ENCODE measurements at regions not wholly inside any gene's neighbourhood (a gene's known extent, or its start where the extent isn't known, plus 50 kb on each side); places are given as distances from the start of the nearest gene placed in this dataset.

DNA sequence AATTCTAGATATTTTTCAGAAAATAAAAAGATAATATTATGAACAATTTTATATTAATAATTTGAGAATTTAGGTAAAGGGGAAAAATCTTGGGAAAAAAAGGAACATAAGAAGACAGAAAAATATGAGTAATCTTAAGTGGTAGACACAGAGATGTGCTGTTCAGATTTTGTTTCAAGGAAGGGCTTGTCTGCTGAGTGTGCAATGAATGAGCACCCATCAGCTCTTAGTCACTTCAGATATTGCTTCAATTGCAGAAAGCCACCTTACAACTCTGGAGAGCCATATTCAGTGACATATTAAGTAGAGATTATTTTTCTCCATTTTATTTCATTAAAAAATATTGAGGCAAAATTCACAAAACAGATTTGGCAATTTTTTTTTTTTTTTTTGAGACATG lies 282.0 kb upstream of the CHST9 start:
- ATAC-seq, result no peak
- H3K36me3 ChIP-seq, result no peaks in the 10 kb centered on the region
- no peaks in the 10 kb centered on the region for H3K9me3 ChIP-seq
- no peaks in the 10 kb centered on the region for H3K27me3 ChIP-seq
- no peak overlapping the region for H3K4me3 ChIP-seq
- no peak overlapping the region for H3K27ac ChIP-seq
- TF ChIP-seq, protein P1, sequence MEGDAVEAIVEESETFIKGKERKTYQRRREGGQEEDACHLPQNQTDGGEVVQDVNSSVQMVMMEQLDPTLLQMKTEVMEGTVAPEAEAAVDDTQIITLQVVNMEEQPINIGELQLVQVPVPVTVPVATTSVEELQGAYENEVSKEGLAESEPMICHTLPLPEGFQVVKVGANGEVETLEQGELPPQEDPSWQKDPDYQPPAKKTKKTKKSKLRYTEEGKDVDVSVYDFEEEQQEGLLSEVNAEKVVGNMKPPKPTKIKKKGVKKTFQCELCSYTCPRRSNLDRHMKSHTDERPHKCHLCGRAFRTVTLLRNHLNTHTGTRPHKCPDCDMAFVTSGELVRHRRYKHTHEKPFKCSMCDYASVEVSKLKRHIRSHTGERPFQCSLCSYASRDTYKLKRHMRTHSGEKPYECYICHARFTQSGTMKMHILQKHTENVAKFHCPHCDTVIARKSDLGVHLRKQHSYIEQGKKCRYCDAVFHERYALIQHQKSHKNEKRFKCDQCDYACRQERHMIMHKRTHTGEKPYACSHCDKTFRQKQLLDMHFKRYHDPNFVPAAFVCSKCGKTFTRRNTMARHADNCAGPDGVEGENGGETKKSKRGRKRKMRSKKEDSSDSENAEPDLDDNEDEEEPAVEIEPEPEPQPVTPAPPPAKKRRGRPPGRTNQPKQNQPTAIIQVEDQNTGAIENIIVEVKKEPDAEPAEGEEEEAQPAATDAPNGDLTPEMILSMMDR (IDR thresholded peaks at IDR 0.05), result no peak
- TF ChIP-seq POLR2AphosphoS5 (IDR thresholded peaks at IDR 0.05), result no peak
- no peak for TF ChIP-seq EP300 (IDR thresholded peaks at IDR 0.05)
- TF ChIP-seq POLR2A (IDR thresholded peaks at IDR 0.05), result no peak
- H3K4me1 ChIP-seq, result no peaks in the 10 kb centered on the region

DNA sequence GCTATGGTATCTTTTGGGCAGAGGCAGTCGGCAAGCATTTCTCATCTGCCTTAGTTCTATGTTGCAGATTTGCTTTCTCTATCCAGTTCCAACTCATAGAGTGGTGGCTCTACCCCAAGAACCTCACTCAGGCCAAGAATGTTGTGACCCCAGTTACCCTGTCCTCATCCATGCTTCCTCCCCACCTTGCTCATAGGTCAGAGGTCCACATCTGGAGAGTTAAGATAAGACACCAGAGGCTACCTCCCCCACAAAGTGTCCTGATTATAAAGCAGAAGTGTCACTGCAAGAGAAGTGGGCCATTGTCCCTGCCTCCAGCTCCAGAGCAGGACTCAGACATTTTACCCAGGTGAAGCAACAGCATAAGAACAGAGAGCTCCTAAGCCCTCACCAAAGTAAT lies 276.8 kb upstream of the CHST9 start:
- TF ChIP-seq POLR2A (IDR thresholded peaks at IDR 0.05), result no peak
- no peak for TF ChIP-seq EP300 (IDR thresholded peaks at IDR 0.05)
- TF ChIP-seq, protein P1 (IDR thresholded peaks at IDR 0.05), result no peak
- no peak for TF ChIP-seq POLR2AphosphoS5 (IDR thresholded peaks at IDR 0.05)
- Histone ChIP-seq H3K9me3 (peaks cover 0 to 3% (median 0%) of the 10 kb centered on the region in 3 donors), H3K27ac (no peak overlapping the region), H3K4me1 (no peaks in the 10 kb centered on the region), H3K4me3 (no peak overlapping the region), H3K36me3 (no peaks in the 10 kb centered on the region), H3K27me3 (no peaks in the 10 kb centered on the region)
- 80% methylated on average over 1 of the region's 1 CpG; no CpG with 5 or more reads in 1 of the 2 donors for WGBS, 2 donors (ENCODE audit: low coverage in 1 of 2)
- ATAC-seq, result no peak

DNA sequence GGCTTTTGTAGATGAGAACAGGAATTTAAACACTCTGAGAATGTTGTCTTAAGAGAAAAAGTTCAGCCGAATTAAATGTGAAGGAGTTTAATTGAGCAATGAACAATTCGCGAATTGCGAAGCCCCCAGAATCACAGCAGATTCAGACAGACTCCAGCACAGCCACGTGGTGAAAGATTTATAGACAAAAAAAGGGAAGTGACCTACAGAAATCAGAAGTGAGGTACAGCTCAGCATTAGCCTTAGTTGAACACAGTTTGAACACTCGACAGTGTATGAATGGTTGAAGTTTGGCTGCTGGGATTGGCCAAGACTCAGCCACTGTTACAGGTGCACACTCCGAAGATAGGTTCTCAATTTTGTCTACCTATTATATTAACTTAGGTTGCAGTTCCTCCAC lies 264.0 kb upstream of the CHST9 start:
- H3K9me3 ChIP-seq, result no peaks in the 10 kb centered on the region
- H3K4me1 ChIP-seq, result no peaks in the 10 kb centered on the region
- WGBS, 2 donors (ENCODE audit: low coverage in 1 of 2), result 66 to 81% methylated on average over 6 to 7 of the region's 7 CpGs
- no peaks in the 10 kb centered on the region for H3K36me3 ChIP-seq
- ATAC-seq, result no peak
- H3K27me3 ChIP-seq, result no peaks in the 10 kb centered on the region
- TF ChIP-seq POLR2AphosphoS5 (IDR thresholded peaks at IDR 0.05) (no peak), EP300 (IDR thresholded peaks at IDR 0.05) (no peak), POLR2A (IDR thresholded peaks at IDR 0.05) (no peak)
- TF ChIP-seq, protein P1 (IDR thresholded peaks at IDR 0.05), result no peak
- H3K27ac ChIP-seq, result no peak overlapping the region
- no peak overlapping the region for H3K4me3 ChIP-seq

DNA sequence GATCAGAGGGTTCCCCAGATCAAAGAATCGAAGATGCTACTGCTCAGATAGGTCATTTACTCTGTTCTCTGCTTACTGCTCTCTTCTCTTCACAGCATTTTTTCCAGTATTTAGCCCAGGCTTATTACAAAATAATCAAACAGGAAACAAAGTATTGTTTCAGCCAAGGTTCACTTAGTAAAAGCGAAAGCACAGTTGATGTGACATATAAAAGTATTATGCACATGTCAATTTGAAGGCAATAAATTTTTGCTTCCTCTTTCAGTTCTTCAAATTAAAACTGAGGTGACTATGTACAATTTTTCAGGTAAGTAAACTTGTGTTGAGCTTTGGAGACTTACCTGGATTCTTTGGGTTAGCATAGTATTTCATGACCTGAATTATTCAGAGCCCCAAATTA lies 262.8 kb upstream of the CHST9 start:
- H3K4me3 ChIP-seq, result no peak overlapping the region
- no peak overlapping the region for H3K27ac ChIP-seq

DNA sequence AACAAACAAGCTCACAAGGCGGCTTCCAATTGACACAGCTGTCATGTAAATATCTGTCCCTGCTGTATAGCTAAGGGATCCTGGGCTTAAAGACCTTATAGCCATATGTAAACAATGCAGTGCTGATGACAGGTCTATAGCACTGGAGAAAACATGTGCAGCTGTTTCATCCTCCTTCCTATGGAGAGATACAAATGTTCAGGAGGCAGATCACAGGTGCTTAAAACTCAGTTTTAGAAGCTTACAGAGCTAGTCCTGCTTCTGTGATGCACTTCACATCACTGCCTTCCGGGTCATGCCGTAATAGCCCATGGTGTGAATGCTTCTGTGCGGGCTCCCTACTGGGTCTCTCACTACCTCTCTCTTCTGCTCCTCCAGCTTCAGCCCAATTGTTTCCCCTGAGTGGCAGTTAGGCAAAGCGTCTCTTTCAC lies 262.4 kb upstream of the CHST9 start:
- TF ChIP-seq POLR2AphosphoS5 (IDR thresholded peaks at IDR 0.05) (no peak), EP300 (IDR thresholded peaks at IDR 0.05) (no peak), POLR2A (IDR thresholded peaks at IDR 0.05) (no peak)
- TF ChIP-seq, protein P1 (IDR thresholded peaks at IDR 0.05), result no peak
- Histone ChIP-seq H3K4me3 (no peak overlapping the region), H3K4me1 (no peaks in the 10 kb centered on the region), H3K9me3 (no peaks in the 10 kb centered on the region), H3K36me3 (no peaks in the 10 kb centered on the region), H3K27me3 (no peaks in the 10 kb centered on the region), H3K27ac (no peak overlapping the region)
- 21 to 58% methylated on average over 2 to 5 of the region's 5 CpGs for WGBS, 2 donors (ENCODE audit: low coverage in 1 of 2)
- ATAC-seq, result no peak

More for the DNA sequence above, 262.8 kb upstream of the CHST9 start:
- 35 to 75% methylated on average over 2 of the region's 2 CpGs for WGBS, 2 donors (ENCODE audit: low coverage in 1 of 2)
- no peaks in the 10 kb centered on the region for H3K27me3 ChIP-seq
- no peaks in the 10 kb centered on the region for H3K9me3 ChIP-seq
- no peaks in the 10 kb centered on the region for H3K4me1 ChIP-seq
- ATAC-seq, result no peak
- no peaks in the 10 kb centered on the region for H3K36me3 ChIP-seq
- TF ChIP-seq, protein P1 (IDR thresholded peaks at IDR 0.05), result no peak
- TF ChIP-seq POLR2A (IDR thresholded peaks at IDR 0.05) (no peak), EP300 (IDR thresholded peaks at IDR 0.05) (no peak), POLR2AphosphoS5 (IDR thresholded peaks at IDR 0.05) (no peak)
